SJSA1 (cell line): ENCODE measurements at regions not wholly inside any gene's neighbourhood (a gene's known extent, or its start where the extent isn't known, plus 50 kb on each side); places are given as distances from the start of the nearest gene placed in this dataset.
"Not testable (repeated sequence)": the region's sequence is repeated elsewhere in the genome, so short reads cannot be mapped to it uniquely, and the experiment has no call there.

Source experiments
- DNase-seq, 2 experiments: peaks; one replicate each; pipeline ENCODE4 v3.0.0-alpha.2; 2015 to 2020; ENCODE audit warnings: low spot score in 2 of 2, low read depth in 1 of 2
- H3K27ac ChIP-seq: fragments of 250-450 bp; sonication (Bioruptor Pico); 2 replicates; pipeline ENCODE4 v1.5.1; 2020; ENCODE audit warnings: mild to moderate bottlenecking, moderate library complexity
- H3K27me3 ChIP-seq: fragments of 250-450 bp; sonication (Bioruptor Pico); replicated peaks from 2 replicates; pipeline ENCODE4 v1.5.1; 2020; ENCODE audit warnings: mild to moderate bottlenecking, moderate library complexity
- H3K36me3 ChIP-seq: fragments of 250-450 bp; sonication (Bioruptor Pico); 2 replicates; pipeline ENCODE4 v1.5.1; 2020; ENCODE audit warnings: mild to moderate bottlenecking
- H3K4me1 ChIP-seq: fragments of 250-450 bp; sonication (Bioruptor Pico); replicated peaks from 2 replicates; pipeline ENCODE4 v1.6.1; 2021; ENCODE audit warnings: mild to moderate bottlenecking
- H3K4me3 ChIP-seq: fragments of 250-450 bp; sonication (Bioruptor Pico); 2 replicates; pipeline ENCODE4 v1.5.1; 2020; ENCODE audit warnings: mild to moderate bottlenecking
- H3K9me3 ChIP-seq: fragments of 250-450 bp; sonication (Bioruptor Pico); replicated peaks from 2 replicates; pipeline ENCODE4 v1.5.1; 2020; ENCODE audit warnings: mild to moderate bottlenecking

- no peaks in the 10 kb centered on the region for H3K36me3 ChIP-seq
- DNase-seq: no peak
- H3K27ac ChIP-seq: no peak overlapping the region
- no peaks in the 10 kb centered on the region for H3K9me3 ChIP-seq
- H3K4me3 ChIP-seq: no peak overlapping the region
- no peaks in the 10 kb centered on the region for H3K4me1 ChIP-seq
- no peaks in the 10 kb centered on the region for H3K27me3 ChIP-seq
Observed at GRCh38 chr2:221914334-221914880, 342.3 kb upstream of the EPHA4 start.

GRCh38 chr2:221911890-221912289, 339.8 kb upstream of the EPHA4 start:
- no peaks in the 10 kb centered on the region for H3K9me3 ChIP-seq
- H3K36me3 ChIP-seq: no peaks in the 10 kb centered on the region
- H3K4me1 ChIP-seq: no peaks in the 10 kb centered on the region
- no peak overlapping the region for H3K27ac ChIP-seq
- H3K27me3 ChIP-seq: no peaks in the 10 kb centered on the region
- H3K4me3 ChIP-seq: no peak overlapping the region
- no peak for DNase-seq

- no peak for DNase-seq
- Histone ChIP-seq H3K36me3 (no peaks in the 10 kb centered on the region), H3K9me3 (no peaks in the 10 kb centered on the region), H3K27me3 (no peaks in the 10 kb centered on the region), H3K4me1 (no peaks in the 10 kb centered on the region), H3K27ac (no peak overlapping the region), H3K4me3 (no peak overlapping the region)
Observed at GRCh38 chr2:221911321-221911720, 339.2 kb upstream of the EPHA4 start.

GRCh38 chr2:221908518-221908917, 336.4 kb upstream of the EPHA4 start:
- Histone ChIP-seq H3K27ac (no peak overlapping the region), H3K4me1 (no peaks in the 10 kb centered on the region), H3K27me3 (no peaks in the 10 kb centered on the region), H3K36me3 (no peaks in the 10 kb centered on the region), H3K4me3 (no peak overlapping the region), H3K9me3 (no peaks in the 10 kb centered on the region)
- no peak for DNase-seq

- DNase-seq: no peak
- Histone ChIP-seq H3K4me1 (no peaks in the 10 kb centered on the region), H3K27ac (no peak overlapping the region), H3K36me3 (no peaks in the 10 kb centered on the region), H3K4me3 (no peak overlapping the region), H3K9me3 (no peaks in the 10 kb centered on the region), H3K27me3 (no peaks in the 10 kb centered on the region)
Observed at GRCh38 chr2:221897718-221898117, 325.6 kb upstream of the EPHA4 start.

- Histone ChIP-seq H3K9me3 (no peaks in the 10 kb centered on the region), H3K36me3 (no peaks in the 10 kb centered on the region), H3K4me1 (no peaks in the 10 kb centered on the region), H3K27ac (no peak overlapping the region), H3K27me3 (no peaks in the 10 kb centered on the region), H3K4me3 (no peak overlapping the region)
- DNase-seq: no peak
Observed at GRCh38 chr2:221896505-221897151, 324.5 kb upstream of the EPHA4 start.

- H3K4me1 ChIP-seq: no peaks in the 10 kb centered on the region
- H3K36me3 ChIP-seq: no peaks in the 10 kb centered on the region
- H3K4me3 ChIP-seq: no peak overlapping the region
- H3K27me3 ChIP-seq: no peaks in the 10 kb centered on the region
- no peak overlapping the region for H3K27ac ChIP-seq
- DNase-seq: no peak
- H3K9me3 ChIP-seq: no peaks in the 10 kb centered on the region
Observed at GRCh38 chr2:221895366-221896121, 323.4 kb upstream of the EPHA4 start.

GRCh38 chr2:221893501-221893900, 321.4 kb upstream of the EPHA4 start:
- Histone ChIP-seq H3K4me1 (no peaks in the 10 kb centered on the region), H3K36me3 (no peaks in the 10 kb centered on the region), H3K27ac (no peak overlapping the region), H3K4me3 (no peak overlapping the region), H3K27me3 (no peaks in the 10 kb centered on the region), H3K9me3 (no peaks in the 10 kb centered on the region; the same call in 1 of the 2 replicates)
- DNase-seq: no peak

GRCh38 chr2:221892006-221892405, 319.9 kb upstream of the EPHA4 start:
- H3K4me1 ChIP-seq, DNase-seq, H3K27me3 ChIP-seq, H3K27ac ChIP-seq, H3K36me3 ChIP-seq, H3K4me3 ChIP-seq, H3K9me3 ChIP-seq: not testable (repeated sequence)

- no peak for DNase-seq
- Histone ChIP-seq H3K9me3 (no peaks in the 10 kb centered on the region; the same call in 1 of the 2 replicates), H3K36me3 (no peaks in the 10 kb centered on the region), H3K4me3 (no peak overlapping the region), H3K4me1 (no peaks in the 10 kb centered on the region), H3K27me3 (no peaks in the 10 kb centered on the region), H3K27ac (no peak overlapping the region)
Observed at GRCh38 chr2:221883976-221884375, 311.9 kb upstream of the EPHA4 start.

- no peaks in the 10 kb centered on the region for H3K36me3 ChIP-seq
- H3K4me3 ChIP-seq: no peak overlapping the region
- no peak overlapping the region for H3K27ac ChIP-seq
Observed at GRCh38 chr2:221876016-221876415, 303.9 kb upstream of the EPHA4 start.

GRCh38 chr2:221874444-221874843, 302.3 kb upstream of the EPHA4 start:
- H3K27ac ChIP-seq: no peak overlapping the region
- H3K36me3 ChIP-seq: no peaks in the 10 kb centered on the region
- H3K4me3 ChIP-seq: no peak overlapping the region
- no peaks in the 10 kb centered on the region for H3K4me1 ChIP-seq
- no peaks in the 10 kb centered on the region for H3K27me3 ChIP-seq
- no peak for DNase-seq
- H3K9me3 ChIP-seq: no peaks in the 10 kb centered on the region

More at GRCh38 chr2:221876016-221876415, 303.9 kb upstream of the EPHA4 start:
- no peaks in the 10 kb centered on the region for H3K27me3 ChIP-seq
- no peaks in the 10 kb centered on the region for H3K9me3 ChIP-seq
- no peak for DNase-seq
- no peaks in the 10 kb centered on the region for H3K4me1 ChIP-seq

GRCh38 chr2:221857719-221858118, 285.6 kb upstream of the EPHA4 start:
- Histone ChIP-seq H3K36me3 (no peaks in the 10 kb centered on the region), H3K4me1 (no peaks in the 10 kb centered on the region), H3K27me3 (no peaks in the 10 kb centered on the region), H3K9me3 (no peaks in the 10 kb centered on the region), H3K4me3 (no peak overlapping the region), H3K27ac (no peak overlapping the region)
- no peak for DNase-seq

GRCh38 chr2:221853297-221853696, 281.2 kb upstream of the EPHA4 start:
- no peak for DNase-seq
- Histone ChIP-seq H3K9me3 (no peaks in the 10 kb centered on the region), H3K4me1 (no peaks in the 10 kb centered on the region), H3K4me3 (no peak overlapping the region), H3K27me3 (no peaks in the 10 kb centered on the region), H3K36me3 (no peaks in the 10 kb centered on the region), H3K27ac (no peak overlapping the region)
